ENCODE measurements at regions not wholly inside any gene's neighbourhood (a gene's known extent, or its start where the extent isn't known, plus 50 kb on each side); places are given as distances from the start of the nearest gene placed in this dataset.

DNA sequence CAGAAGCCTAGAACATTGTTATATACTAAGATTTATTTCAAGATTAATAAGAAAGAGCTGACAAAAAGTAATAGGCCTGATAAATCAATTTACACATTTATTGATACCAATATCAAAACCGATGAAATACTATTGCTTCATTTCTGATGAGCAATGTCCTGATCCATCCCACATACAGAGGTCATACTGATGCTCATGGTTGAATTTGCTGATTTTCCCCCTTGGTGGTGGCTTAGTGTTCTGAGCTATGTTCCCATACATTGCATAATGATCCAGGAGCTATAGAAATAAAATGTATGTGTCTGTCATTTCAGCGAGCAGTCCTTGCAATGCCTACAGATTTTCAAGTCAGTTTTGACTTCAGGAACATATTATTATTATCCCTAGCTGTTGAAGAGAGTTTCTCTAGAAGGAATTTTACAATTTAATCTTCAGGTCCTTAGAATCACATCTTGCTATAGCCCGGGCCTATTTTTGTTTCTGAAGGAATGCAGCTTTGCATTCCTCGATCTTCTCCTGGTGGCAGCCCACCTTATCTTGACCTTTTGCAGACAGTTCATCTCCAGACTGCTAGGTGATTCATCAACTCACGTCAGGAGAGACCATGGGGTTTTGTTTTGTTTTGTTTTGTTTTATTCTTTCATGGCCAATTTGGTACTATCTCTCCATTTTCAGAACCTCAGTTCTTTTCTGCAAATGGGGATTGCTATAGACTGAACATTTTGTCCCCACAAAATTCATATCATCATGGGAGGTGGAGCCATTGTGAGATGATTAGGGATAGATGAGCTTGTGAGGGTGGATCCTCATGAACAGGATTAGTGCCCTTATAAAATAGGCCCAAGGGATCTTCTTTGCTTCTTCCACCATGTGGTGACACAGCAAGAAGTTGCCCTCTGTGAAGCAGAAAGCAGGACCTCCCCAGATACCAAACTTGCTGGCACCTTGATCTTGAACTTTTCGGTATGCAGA lies 465.6 kb upstream of the IGFBP3 start:
- Histone ChIP-seq H3K27me3 (ENCODE audit: insufficient read depth, low read length) (no peaks in the 10 kb centered on the region), H3K9ac (ENCODE audit: low read length) (peak overlapping the region; percentile 50), H3K79me2 (ENCODE audit: insufficient read depth, low read length) (no peaks in the 10 kb centered on the region), H3K4me3 (ENCODE audit: insufficient read depth, low read depth, low read length) (no peak overlapping the region), H2AFZ (ENCODE audit: low read depth, low read length) (no peak overlapping the region), H4K20me1 (ENCODE audit: insufficient read depth, low read length) (no peaks in the 10 kb centered on the region), H3K27ac (ENCODE audit: low read depth, low read length) (peak overlapping the region; percentile 84), H3K4me2 (ENCODE audit: low read length) (peak overlapping the region; percentile 31), H3K9me3 (ENCODE audit: insufficient read depth, low read depth, low read length) (no peaks in the 10 kb centered on the region), H3K4me1 (ENCODE audit: insufficient read depth, low read length) (peaks cover 16% of the 10 kb centered on the region), H3K36me3 (ENCODE audit: insufficient read depth, low read length) (no peaks in the 10 kb centered on the region)
- Mint-ChIP-seq H3K27me3 (ENCODE audit: low read depth, unreplicated experiment) (no peaks in the 10 kb centered on the region), H3K36me3 (ENCODE audit: low read depth, unreplicated experiment) (no peaks in the 10 kb centered on the region), H3K9me3 (ENCODE audit: unreplicated experiment) (peaks cover 3% of the 10 kb centered on the region), H3K4me1 (ENCODE audit: low read depth, unreplicated experiment) (peaks cover 27% of the 10 kb centered on the region), H3K27ac (ENCODE audit: unreplicated experiment) (peak overlapping the region; percentile 70), H3K4me3 (ENCODE audit: unreplicated experiment) (no peak overlapping the region)
- DNase-seq (ENCODE audit: low read depth) (peak; percentile 33), FAIRE-seq (no peak)
- TF ChIP-seq, protein P1, sequence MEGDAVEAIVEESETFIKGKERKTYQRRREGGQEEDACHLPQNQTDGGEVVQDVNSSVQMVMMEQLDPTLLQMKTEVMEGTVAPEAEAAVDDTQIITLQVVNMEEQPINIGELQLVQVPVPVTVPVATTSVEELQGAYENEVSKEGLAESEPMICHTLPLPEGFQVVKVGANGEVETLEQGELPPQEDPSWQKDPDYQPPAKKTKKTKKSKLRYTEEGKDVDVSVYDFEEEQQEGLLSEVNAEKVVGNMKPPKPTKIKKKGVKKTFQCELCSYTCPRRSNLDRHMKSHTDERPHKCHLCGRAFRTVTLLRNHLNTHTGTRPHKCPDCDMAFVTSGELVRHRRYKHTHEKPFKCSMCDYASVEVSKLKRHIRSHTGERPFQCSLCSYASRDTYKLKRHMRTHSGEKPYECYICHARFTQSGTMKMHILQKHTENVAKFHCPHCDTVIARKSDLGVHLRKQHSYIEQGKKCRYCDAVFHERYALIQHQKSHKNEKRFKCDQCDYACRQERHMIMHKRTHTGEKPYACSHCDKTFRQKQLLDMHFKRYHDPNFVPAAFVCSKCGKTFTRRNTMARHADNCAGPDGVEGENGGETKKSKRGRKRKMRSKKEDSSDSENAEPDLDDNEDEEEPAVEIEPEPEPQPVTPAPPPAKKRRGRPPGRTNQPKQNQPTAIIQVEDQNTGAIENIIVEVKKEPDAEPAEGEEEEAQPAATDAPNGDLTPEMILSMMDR (IDR thresholded peaks at IDR 0.05; ENCODE audit: insufficient read depth, low read depth, low read length): no peak
- TF ChIP-seq EZH2 (IDR thresholded peaks at IDR 0.05; ENCODE audit: insufficient read depth, low read length): no peak

DNA sequence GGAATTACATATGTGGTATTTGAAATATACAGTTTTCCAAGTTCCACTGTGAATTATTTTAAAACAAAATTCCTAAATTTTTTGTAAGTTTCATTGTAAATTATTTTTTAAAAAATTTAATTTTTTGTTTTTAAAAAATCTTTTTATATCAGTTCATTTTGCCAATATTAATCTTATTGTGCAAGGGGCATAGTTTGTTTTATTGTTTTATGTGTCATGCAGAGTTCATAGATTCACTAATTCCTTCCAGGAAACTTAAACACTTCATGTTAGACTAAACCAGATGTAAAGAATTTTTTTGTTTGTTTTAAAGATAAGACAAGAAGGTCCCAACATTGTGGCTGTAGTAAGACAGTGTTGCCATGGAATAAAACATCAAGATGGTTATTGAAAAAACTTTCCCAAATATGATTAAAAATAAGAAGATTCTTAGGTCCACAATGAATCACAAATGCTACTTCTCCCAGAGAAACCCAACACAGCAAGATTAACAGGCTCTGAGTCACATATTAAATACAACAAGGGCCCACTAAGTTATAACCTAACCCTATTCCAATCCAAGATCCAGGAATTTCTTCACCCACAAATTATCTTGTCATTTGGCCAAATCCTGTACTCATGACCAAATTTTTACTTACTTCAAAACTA lies 464.7 kb upstream of the IGFBP3 start:
- H4K20me1 ChIP-seq (ENCODE audit: insufficient read depth, low read length): no peaks in the 10 kb centered on the region
- DNase-seq (ENCODE audit: low read depth): peak; percentile 96
- H3K4me3 Mint-ChIP-seq (ENCODE audit: unreplicated experiment): no peak overlapping the region
- H3K36me3 Mint-ChIP-seq (ENCODE audit: low read depth, unreplicated experiment): no peaks in the 10 kb centered on the region
- TF ChIP-seq, protein P1 (IDR thresholded peaks at IDR 0.05; ENCODE audit: insufficient read depth, low read depth, low read length): no peak
- TF ChIP-seq EZH2 (IDR thresholded peaks at IDR 0.05; ENCODE audit: insufficient read depth, low read length): no peak
- H3K27me3 Mint-ChIP-seq (ENCODE audit: low read depth, unreplicated experiment): no peaks in the 10 kb centered on the region
- no peak overlapping the region for H3K9ac ChIP-seq (ENCODE audit: low read length)
- no peak overlapping the region for H3K4me3 ChIP-seq (ENCODE audit: insufficient read depth, low read depth, low read length)
- peaks cover 3% of the 10 kb centered on the region for H3K9me3 Mint-ChIP-seq (ENCODE audit: unreplicated experiment)
- peak overlapping the region; percentile 84 for H3K27ac ChIP-seq (ENCODE audit: low read depth, low read length)
- H3K27me3 ChIP-seq (ENCODE audit: insufficient read depth, low read length): no peaks in the 10 kb centered on the region
- H2AFZ ChIP-seq (ENCODE audit: low read depth, low read length): no peak overlapping the region
- H3K27ac Mint-ChIP-seq (ENCODE audit: unreplicated experiment): no peak overlapping the region
- no peak overlapping the region for H3K4me2 ChIP-seq (ENCODE audit: low read length)
- H3K4me1 ChIP-seq (ENCODE audit: insufficient read depth, low read length): peaks cover 16% of the 10 kb centered on the region
- peak; percentile 97 for FAIRE-seq
- H3K4me1 Mint-ChIP-seq (ENCODE audit: low read depth, unreplicated experiment): peaks cover 27% of the 10 kb centered on the region
- H3K79me2 ChIP-seq (ENCODE audit: insufficient read depth, low read length): no peaks in the 10 kb centered on the region
- no peaks in the 10 kb centered on the region for H3K36me3 ChIP-seq (ENCODE audit: insufficient read depth, low read length)
- no peaks in the 10 kb centered on the region for H3K9me3 ChIP-seq (ENCODE audit: insufficient read depth, low read depth, low read length)
